Activated naive CD8-positive, alpha-beta T cell treated with anti-CD3 and anti-CD28 coated beads, Interleukin-2, amount 50 U/mL, for 24 hours (primary cell): ENCODE measurements at regions not wholly inside any gene's neighbourhood (a gene's known extent, or its start where the extent isn't known, plus 50 kb on each side); places are given as distances from the start of the nearest gene placed in this dataset.

Source experiments
- ATAC-seq: fragments of 150-1000 bp; cut with Tn5 transposase; one replicate; pipeline ENCODE4 v1.10.0; 2021
- DNase-seq: peaks from one replicate; pipeline ENCODE4 v3.0.0; 2021
- H3K27ac Mint-ChIP-seq: one replicate; pipeline ENCODE4 v1.8.0; 2021; ENCODE audit warnings: mild to moderate bottlenecking, mixed read lengths
- H3K27me3 Mint-ChIP-seq: one replicate; pipeline ENCODE4 v1.8.0; 2021; ENCODE audit warnings: mixed read lengths
- H3K36me3 Mint-ChIP-seq: one replicate; pipeline ENCODE4 v1.8.0; 2021; ENCODE audit warnings: low read depth, mixed read lengths
- H3K4me1 Mint-ChIP-seq: one replicate; pipeline ENCODE4 v1.8.0; 2021; ENCODE audit warnings: mixed read lengths
- H3K4me3 Mint-ChIP-seq: one replicate; pipeline ENCODE4 v1.8.0; 2021; ENCODE audit warnings: mild to moderate bottlenecking, moderate library complexity, mixed read lengths
- H3K9me3 Mint-ChIP-seq: one replicate; pipeline ENCODE4 v1.8.0; 2021; ENCODE audit warnings: mixed read lengths

GRCh38 chr4:1500966-1501753, 94.9 kb upstream of the NKX1-1 start:
- DNase-seq: no peak
- H3K27me3 Mint-ChIP-seq: peaks cover 1% of the 10 kb centered on the region
- no peak overlapping the region for H3K4me3 Mint-ChIP-seq
- no peak overlapping the region for H3K27ac Mint-ChIP-seq
- no peak for ATAC-seq
- H3K36me3 Mint-ChIP-seq: no peaks in the 10 kb centered on the region
- H3K9me3 Mint-ChIP-seq: no peaks in the 10 kb centered on the region
- H3K4me1 Mint-ChIP-seq: no peaks in the 10 kb centered on the region

- Mint-ChIP-seq H3K9me3 (no peaks in the 10 kb centered on the region), H3K36me3 (no peaks in the 10 kb centered on the region), H3K4me3 (no peak overlapping the region), H3K4me1 (no peaks in the 10 kb centered on the region), H3K27ac (no peak overlapping the region), H3K27me3 (no peaks in the 10 kb centered on the region)
- ATAC-seq: no peak
- no peak for DNase-seq
Measured at GRCh38 chr4:1500231-1500965, 94.2 kb upstream of the NKX1-1 start.

GRCh38 chr4:1499465-1499864, 93.2 kb upstream of the NKX1-1 start:
- Mint-ChIP-seq H3K27me3 (peaks cover 2% of the 10 kb centered on the region), H3K27ac (no peak overlapping the region), H3K36me3 (no peaks in the 10 kb centered on the region), H3K9me3 (no peaks in the 10 kb centered on the region), H3K4me3 (no peak overlapping the region), H3K4me1 (no peaks in the 10 kb centered on the region)
- DNase-seq (no peak), ATAC-seq (no peak)

GRCh38 chr4:1497189-1497801, 91.1 kb upstream of the NKX1-1 start:
- peaks cover 4% of the 10 kb centered on the region for H3K27me3 Mint-ChIP-seq
- H3K36me3 Mint-ChIP-seq: no peaks in the 10 kb centered on the region
- H3K9me3 Mint-ChIP-seq: no peaks in the 10 kb centered on the region
- no peak for DNase-seq
- H3K27ac Mint-ChIP-seq: no peak overlapping the region
- no peak for ATAC-seq
- no peak overlapping the region for H3K4me3 Mint-ChIP-seq
- H3K4me1 Mint-ChIP-seq: no peaks in the 10 kb centered on the region

- H3K9me3 Mint-ChIP-seq: no peaks in the 10 kb centered on the region
- H3K36me3 Mint-ChIP-seq: no peaks in the 10 kb centered on the region
- ATAC-seq (no peak), DNase-seq (no peak)
- H3K27me3 Mint-ChIP-seq: peaks cover 6% of the 10 kb centered on the region
- H3K4me1 Mint-ChIP-seq: no peaks in the 10 kb centered on the region
- H3K4me3 Mint-ChIP-seq: no peak overlapping the region
- no peak overlapping the region for H3K27ac Mint-ChIP-seq
Measured at GRCh38 chr4:1496116-1496642, 89.9 kb upstream of the NKX1-1 start.

- H3K4me1 Mint-ChIP-seq: no peaks in the 10 kb centered on the region
Measured at GRCh38 chr4:1495416-1496115, 89.3 kb upstream of the NKX1-1 start.

GRCh38 chr4:1494416-1495315, 88.4 kb upstream of the NKX1-1 start:
- Mint-ChIP-seq H3K9me3 (no peaks in the 10 kb centered on the region), H3K27ac (no peak overlapping the region), H3K4me1 (no peaks in the 10 kb centered on the region), H3K36me3 (no peaks in the 10 kb centered on the region), H3K27me3 (peaks cover 6% of the 10 kb centered on the region), H3K4me3 (no peak overlapping the region)
- DNase-seq (no peak), ATAC-seq (no peak)

More at GRCh38 chr4:1495416-1496115, 89.3 kb upstream of the NKX1-1 start:
- H3K36me3 Mint-ChIP-seq: no peaks in the 10 kb centered on the region
- ATAC-seq (no peak), DNase-seq (no peak)
- no peak overlapping the region for H3K4me3 Mint-ChIP-seq
- peaks cover 6% of the 10 kb centered on the region for H3K27me3 Mint-ChIP-seq
- H3K9me3 Mint-ChIP-seq: no peaks in the 10 kb centered on the region
- H3K27ac Mint-ChIP-seq: no peak overlapping the region

GRCh38 chr4:1493540-1494287, 87.5 kb upstream of the NKX1-1 start:
- Mint-ChIP-seq H3K4me1 (no peaks in the 10 kb centered on the region), H3K27ac (no peak overlapping the region), H3K27me3 (peaks cover 6% of the 10 kb centered on the region), H3K36me3 (no peaks in the 10 kb centered on the region), H3K4me3 (no peak overlapping the region), H3K9me3 (no peaks in the 10 kb centered on the region)
- ATAC-seq (no peak), DNase-seq (no peak)

- Mint-ChIP-seq H3K4me3 (no peak overlapping the region), H3K27me3 (peaks cover 6% of the 10 kb centered on the region), H3K9me3 (no peaks in the 10 kb centered on the region), H3K27ac (no peak overlapping the region), H3K36me3 (no peaks in the 10 kb centered on the region), H3K4me1 (no peaks in the 10 kb centered on the region)
- DNase-seq (no peak), ATAC-seq (no peak)
Measured at GRCh38 chr4:1492651-1493539, 86.7 kb upstream of the NKX1-1 start.

GRCh38 chr4:1492142-1492457, 85.9 kb upstream of the NKX1-1 start:
- Mint-ChIP-seq H3K9me3 (no peaks in the 10 kb centered on the region), H3K27ac (no peak overlapping the region), H3K4me1 (no peaks in the 10 kb centered on the region), H3K27me3 (peaks cover 6% of the 10 kb centered on the region), H3K4me3 (no peak overlapping the region), H3K36me3 (no peaks in the 10 kb centered on the region)
- DNase-seq: no peak
- ATAC-seq: no peak

- H3K27ac Mint-ChIP-seq: no peak overlapping the region
- no peak overlapping the region for H3K4me3 Mint-ChIP-seq
- no peaks in the 10 kb centered on the region for H3K4me1 Mint-ChIP-seq
- peaks cover 2% of the 10 kb centered on the region for H3K9me3 Mint-ChIP-seq
- ATAC-seq (no peak), DNase-seq (no peak)
- H3K36me3 Mint-ChIP-seq: peaks cover 2% of the 10 kb centered on the region
- H3K27me3 Mint-ChIP-seq: peaks cover 6% of the 10 kb centered on the region
Measured at GRCh38 chr4:1491328-1492141, 85.3 kb upstream of the NKX1-1 start.
